HG03066 (cell line): ENCODE measurements at regions not wholly inside any gene's neighbourhood (a gene's known extent, or its start where the extent isn't known, plus 50 kb on each side); places are given as distances from the start of the nearest gene placed in this dataset.

ENCODE experiments used
- ATAC-seq: cut with Tn5 transposase; IDR thresholded peaks from one replicate; pipeline ENCODE4 v1.9.1; 2021; ENCODE audit warnings: low read depth; ENCODE audit not compliant: unreplicated experiment

DNA sequence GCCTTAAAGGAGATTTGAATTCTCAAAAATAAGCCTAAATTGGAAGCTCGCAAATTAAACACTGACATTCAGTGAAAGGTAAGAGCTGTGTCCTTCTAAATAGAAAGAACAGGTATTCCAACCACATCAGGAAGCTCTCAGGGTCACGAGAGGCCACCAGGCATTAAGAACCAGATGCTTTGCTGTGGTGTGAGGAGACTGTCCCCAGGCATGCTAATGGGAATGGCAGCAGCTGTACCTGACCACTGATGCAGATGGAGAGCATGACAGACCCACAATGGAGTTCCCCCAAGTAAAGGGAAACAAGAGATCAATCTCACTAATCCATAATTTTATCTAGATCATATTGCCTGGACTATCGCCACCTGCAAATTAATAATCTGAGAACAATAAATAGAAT, 658.9 kb upstream of the NOX3 start:
- no peak for ATAC-seq

GRCh38 chr6:156113631-156114030, 658.0 kb upstream of the NOX3 start:
- ATAC-seq: no peak

DNA sequence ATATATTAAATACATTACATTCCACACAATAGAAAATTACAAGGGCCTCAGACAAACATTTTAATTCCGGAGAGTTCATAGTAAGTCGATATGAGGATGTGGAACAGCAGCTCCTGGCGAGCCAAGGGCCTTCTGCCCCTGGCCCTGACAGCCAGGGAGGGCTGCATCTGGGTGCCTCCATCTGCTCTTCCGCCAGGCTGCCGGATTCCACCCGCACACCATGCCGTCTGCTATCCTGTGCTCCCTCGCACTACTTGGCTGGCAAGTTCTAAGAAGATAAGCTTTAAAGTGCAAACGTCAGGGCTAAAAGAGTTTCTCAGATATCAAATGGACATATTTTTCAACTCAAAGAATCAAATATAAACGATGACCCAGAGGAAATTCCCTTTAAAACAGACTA, 656.3 kb upstream of the NOX3 start:
- ATAC-seq: no peak

DNA sequence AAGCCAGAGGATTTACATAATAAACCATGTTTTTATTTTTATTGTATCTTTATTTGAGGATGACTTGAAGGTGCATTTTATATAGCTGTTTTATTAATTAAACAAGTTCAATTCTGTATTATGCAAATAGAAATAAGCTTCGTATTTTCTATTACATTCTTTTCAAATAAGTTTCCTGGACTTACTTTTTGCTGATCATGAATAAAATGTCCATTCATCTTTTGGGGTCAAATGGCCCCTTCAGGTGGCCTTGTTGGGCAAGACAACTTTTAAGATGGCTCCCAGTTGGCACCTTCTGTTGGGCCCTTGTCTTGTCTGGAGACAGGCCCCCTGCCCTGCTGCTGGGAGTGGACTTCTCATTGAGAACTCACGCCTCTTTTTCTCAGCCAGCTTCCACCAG, 654.6 kb upstream of the NOX3 start:
- no peak for ATAC-seq

DNA sequence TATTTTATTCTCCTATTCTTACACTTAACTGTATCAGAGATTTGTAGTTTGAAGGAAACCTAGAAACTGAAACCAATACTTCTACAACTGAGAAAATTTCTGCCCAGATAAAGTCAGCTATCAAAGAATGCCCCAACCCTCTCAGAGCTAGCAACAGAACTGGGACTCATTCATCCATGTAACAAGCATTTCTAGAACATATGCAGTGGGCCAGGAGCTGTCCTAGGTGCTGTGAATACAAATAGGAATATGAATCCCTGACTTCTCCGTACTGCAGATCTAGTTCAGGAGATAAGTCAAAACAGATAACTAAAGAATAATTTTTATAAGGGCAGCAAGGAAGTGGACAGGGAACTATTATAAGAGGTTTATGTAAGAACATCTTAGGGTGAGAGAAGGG, 654.1 kb upstream of the NOX3 start:
- ATAC-seq: no peak

GRCh38 chr6:156107624-156108101, 652.0 kb upstream of the NOX3 start:
- no peak for ATAC-seq

DNA sequence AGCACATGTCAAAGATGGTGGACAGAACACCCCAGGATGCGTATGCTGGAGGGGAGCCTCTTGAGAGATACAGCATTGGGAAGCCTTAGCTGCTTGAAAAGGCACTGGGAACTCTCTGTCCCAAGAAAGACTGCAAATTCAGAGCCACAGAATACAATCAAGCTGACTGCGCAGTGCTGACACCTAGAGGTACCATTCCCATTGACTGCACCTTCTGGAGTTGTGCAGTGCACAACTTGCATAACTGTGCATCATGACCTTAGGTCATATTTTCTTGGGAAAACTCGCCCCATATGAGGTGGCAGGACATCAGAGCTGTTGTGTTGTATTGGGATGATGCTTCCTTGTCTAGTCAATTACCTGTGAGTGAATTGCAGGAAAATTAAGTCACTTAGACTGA, 646.5 kb upstream of the NOX3 start:
- ATAC-seq: no peak

- no peak for ATAC-seq
Measured at GRCh38 chr6:156098839-156099238, 643.2 kb upstream of the NOX3 start.

DNA sequence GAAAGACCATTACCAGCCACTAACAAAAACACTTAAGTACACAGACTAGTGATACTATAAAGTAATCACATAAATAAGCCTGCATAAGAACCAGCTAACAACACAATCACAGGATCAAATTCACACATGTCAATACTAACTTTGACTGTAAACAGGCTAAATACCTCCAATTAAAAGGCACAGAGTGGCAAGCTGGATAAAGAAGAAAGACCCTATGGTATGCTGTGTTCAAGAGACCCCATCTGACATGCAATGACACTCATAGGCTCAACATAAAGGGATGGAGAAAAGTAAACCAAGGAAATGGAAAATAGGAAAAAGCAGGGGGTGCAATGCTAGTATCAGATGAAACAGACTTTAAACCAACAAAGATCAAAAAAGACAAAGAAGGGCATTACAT, 631.8 kb upstream of the NOX3 start:
- no peak for ATAC-seq

- no peak for ATAC-seq
Measured at GRCh38 chr6:156082012-156082411, 626.4 kb upstream of the NOX3 start.

GRCh38 chr6:156080371-156080770, 624.7 kb upstream of the NOX3 start:
- no peak for ATAC-seq

DNA sequence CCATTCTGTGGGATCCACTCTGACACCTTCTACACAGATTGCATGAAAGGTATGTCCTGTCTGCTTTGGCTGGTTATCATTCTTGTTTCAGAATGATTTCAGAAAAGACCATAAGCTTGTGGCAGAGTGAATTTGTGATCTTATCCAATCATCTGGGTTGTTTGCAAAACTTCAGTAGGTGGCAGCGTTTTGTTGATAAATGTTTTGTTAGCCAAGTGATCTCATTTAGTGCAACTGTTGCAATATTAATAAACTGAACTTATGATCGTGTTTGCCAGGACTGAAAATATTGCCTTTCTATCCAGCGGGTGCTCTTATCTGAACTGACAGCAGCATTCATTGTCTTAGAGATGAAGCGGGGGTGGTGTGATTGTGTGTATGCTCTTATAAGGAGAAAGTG, 613.2 kb upstream of the NOX3 start:
- ATAC-seq: no peak

- no peak for ATAC-seq
Measured at GRCh38 chr6:156065849-156066248, 610.2 kb upstream of the NOX3 start.

- no peak for ATAC-seq
Measured at GRCh38 chr6:156062091-156062563, 606.5 kb upstream of the NOX3 start.

GRCh38 chr6:156061465-156061864, 605.8 kb upstream of the NOX3 start:
- no peak for ATAC-seq

DNA sequence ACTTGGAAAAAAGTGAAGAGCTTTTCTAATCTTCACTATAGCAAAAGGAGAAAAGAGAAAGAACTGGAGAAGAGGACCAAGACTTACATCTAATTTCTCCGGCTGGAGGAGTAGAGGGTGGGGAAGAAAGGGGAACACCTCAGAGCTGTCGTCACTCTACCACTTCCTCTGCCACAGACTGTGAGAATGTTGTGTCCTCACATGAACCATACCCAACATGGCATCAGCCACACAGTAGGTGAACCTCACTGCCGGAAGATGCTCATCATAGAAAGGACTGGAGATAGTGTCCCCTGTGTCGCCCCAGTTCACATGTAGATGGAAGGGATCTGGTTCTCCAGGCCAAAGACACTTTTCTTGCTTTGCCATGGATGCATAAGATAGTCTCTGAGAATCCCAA, 604.4 kb upstream of the NOX3 start:
- no peak for ATAC-seq

- ATAC-seq: no peak
Measured at GRCh38 chr6:156058356-156058755, 602.7 kb upstream of the NOX3 start.

- no peak for ATAC-seq
Measured at GRCh38 chr6:156057869-156058268, 602.2 kb upstream of the NOX3 start.

- no peak for ATAC-seq
Measured at GRCh38 chr6:156056085-156056484, 600.4 kb upstream of the NOX3 start.

DNA sequence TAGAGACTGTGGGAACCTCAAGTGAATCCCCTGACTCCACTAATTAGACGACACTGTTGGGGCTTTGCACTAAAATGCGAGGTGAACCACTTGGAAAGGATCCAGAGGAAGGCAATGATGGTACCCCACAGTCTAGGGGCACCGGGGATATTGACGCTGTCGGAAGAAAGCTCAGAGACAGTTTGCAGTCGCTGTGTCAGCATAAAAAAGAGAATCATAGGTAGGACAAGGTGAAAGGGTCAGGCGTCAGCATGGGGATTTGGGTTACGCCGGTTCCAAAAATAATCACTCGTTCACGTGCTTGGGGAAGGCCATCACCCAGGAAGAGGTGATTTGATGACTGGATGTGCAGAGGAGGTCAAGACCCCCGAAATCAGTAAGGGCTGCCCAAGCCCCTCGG, 598.0 kb upstream of the NOX3 start:
- no peak for ATAC-seq

DNA sequence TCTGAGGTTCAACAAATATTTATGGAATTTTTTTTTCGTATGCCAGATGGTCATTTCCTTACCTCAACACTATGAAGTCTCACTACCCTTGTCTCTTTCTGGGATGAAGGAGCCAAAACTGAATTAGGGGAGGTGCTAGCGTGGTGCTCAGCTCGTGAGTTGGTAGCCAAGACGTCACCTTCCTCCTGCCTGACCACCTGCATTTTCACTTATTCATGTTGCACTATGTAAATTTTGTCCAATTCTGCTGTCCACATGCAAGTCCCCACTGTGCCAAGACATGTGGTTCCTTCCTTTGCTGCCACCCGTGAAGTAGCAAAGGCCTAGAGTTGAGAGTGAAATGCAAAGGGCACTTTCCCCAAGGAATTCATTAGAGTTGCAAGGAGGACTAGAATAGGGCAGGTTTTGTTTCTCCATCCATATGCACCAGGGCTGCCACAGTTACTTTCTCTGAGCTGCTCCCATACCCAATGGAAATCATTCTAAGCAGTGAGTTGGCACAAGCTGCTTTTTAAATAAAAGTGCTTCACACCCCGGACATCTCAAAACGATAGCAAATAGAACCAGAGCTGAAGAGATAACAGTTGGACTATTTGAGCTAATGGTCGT, 591.3 kb upstream of the NOX3 start:
- no peak for ATAC-seq

- ATAC-seq: no peak
Measured at GRCh38 chr6:156046268-156046665, 590.6 kb upstream of the NOX3 start.
